ENCODE measurements at regions not wholly inside any gene's neighbourhood (a gene's known extent, or its start where the extent isn't known, plus 50 kb on each side); places are given as distances from the start of the nearest gene placed in this dataset.

GRCh38 chr20:39397646-39398045 lies 435.5 kb downstream of the DHX35 start:
- no peak for TF ChIP-seq CTCF (IDR thresholded peaks at IDR 0.05)
- no peak for TF ChIP-seq POLR2A (IDR thresholded peaks at IDR 0.05)
- no peak for TF ChIP-seq POLR2AphosphoS5 (IDR thresholded peaks at IDR 0.05; ENCODE audit: insufficient read depth in 1 of 2, low read depth in 1 of 2)
